Uterus (tissue), 3 donors: ENCODE measurements at regions not wholly inside any gene's neighbourhood (a gene's known extent, or its start where the extent isn't known, plus 50 kb on each side); places are given as distances from the start of the nearest gene placed in this dataset.

Experiments
- DNase-seq, 2 donors: peaks; one replicate each; pipeline ENCODE4 v3.0.0-alpha.2; 2019 to 2020
- H3K27ac ChIP-seq, 2 donors: fragments of 200-600 bp; sonication (generic); 1 replicate in 1 of 2; 2 replicates in 1 of 2; pipeline ENCODE4 v1.5.1; 2016 to 2018
- H3K27me3 ChIP-seq, 2 donors: fragments of 200-600 bp; sonication (generic); one replicate each; pipeline ENCODE4 v1.5.1; 2018 to 2019; ENCODE audit warnings: control low read depth in 1 of 2
- H3K36me3 ChIP-seq, 2 donors: fragments of 200-600 bp; sonication (generic); one replicate each; pipeline ENCODE4 v1.5.1; 2019; ENCODE audit warnings: control low read depth in 1 of 2
- H3K4me1 ChIP-seq, 2 donors: fragments of 200-600 bp; sonication (generic); one replicate each; pipeline ENCODE4 v1.5.1; 2018 to 2019; ENCODE audit warnings: control low read depth in 1 of 2
- H3K4me3 ChIP-seq, 2 donors: fragments of 200-600 bp; sonication (generic); 1 replicate in 1 of 2; 2 replicates in 1 of 2; pipeline ENCODE4 v1.5.1; 2018 to 2019; ENCODE audit warnings: mild to moderate bottlenecking in 1 of 2
- H3K9me3 ChIP-seq, 2 donors: fragments of 200-600 bp; sonication (generic); one replicate each; pipeline ENCODE4 v1.5.1; 2019; ENCODE audit warnings: control low read depth in 1 of 2
- CTCF ChIP-seq, 4 experiments: fragments of 200-600 bp in 2 of 4; fragments of 450-650 bp in 2 of 4; sonication (generic) in 2 of 4; IDR thresholded peaks; one replicate each; pipeline ENCODE4 v1.5.1; 2016 to 2019; ENCODE audit warnings: antibody characterized with exemption in 4 of 4, mild to moderate bottlenecking in 2 of 4, moderate library complexity in 1 of 4
- POLR2A ChIP-seq, 2 donors: fragments of 450-650 bp; IDR thresholded peaks; one replicate each; pipeline ENCODE4 v1.6.1; 2016; ENCODE audit warnings: antibody characterized with exemption in 2 of 2, mild to moderate bottlenecking in 1 of 2, moderate library complexity in 1 of 2
- intact Hi-C: fragments of 100-400 bp; cut with DNase I; formaldehyde crosslinking; loops from one replicate; pipeline ENCODE4 v1.15.1; 2023; ENCODE audit warnings: low total_unique reads
- donor health status: DM: yes; HTN: yes; CAD: no.

- Histone ChIP-seq H3K27me3 (no peaks in the 10 kb centered on the region), H3K4me3 (no peak overlapping the region), H3K36me3 (no peaks in the 10 kb centered on the region), H3K27ac (no peak overlapping the region), H3K9me3 (no peaks in the 10 kb centered on the region), H3K4me1 (no peaks in the 10 kb centered on the region)
- intact Hi-C loops: no loop called here
- DNase-seq: no peak
- TF ChIP-seq CTCF (IDR thresholded peaks at IDR 0.05) (no peak), POLR2A (IDR thresholded peaks at IDR 0.05) (no peak)
Observed at GRCh38 chr9:1355656-1356055, 305.5 kb downstream of the DMRT2 start.

- no peak for TF ChIP-seq POLR2A (IDR thresholded peaks at IDR 0.05)
- no peak for TF ChIP-seq CTCF (IDR thresholded peaks at IDR 0.05)
- no peak for DNase-seq
- H3K27ac ChIP-seq: no peak overlapping the region
- H3K9me3 ChIP-seq: no peaks in the 10 kb centered on the region
- intact Hi-C loops: no loop called here
- H3K27me3 ChIP-seq: no peaks in the 10 kb centered on the region
- no peaks in the 10 kb centered on the region for H3K36me3 ChIP-seq
- H3K4me1 ChIP-seq: no peaks in the 10 kb centered on the region
- no peak overlapping the region for H3K4me3 ChIP-seq
Observed at GRCh38 chr9:1362845-1363244, 312.7 kb downstream of the DMRT2 start.

GRCh38 chr9:1366276-1366675 is 316.1 kb downstream of the DMRT2 start:
- Histone ChIP-seq H3K27me3 (no peaks in the 10 kb centered on the region), H3K36me3 (no peaks in the 10 kb centered on the region), H3K4me1 (no peaks in the 10 kb centered on the region), H3K4me3 (no peak overlapping the region), H3K9me3 (no peaks in the 10 kb centered on the region), H3K27ac (no peak overlapping the region)
- intact Hi-C loops: no loop called here
- DNase-seq: no peak
- TF ChIP-seq POLR2A (IDR thresholded peaks at IDR 0.05) (no peak), CTCF (IDR thresholded peaks at IDR 0.05) (no peak)

- Histone ChIP-seq H3K9me3 (no peaks in the 10 kb centered on the region), H3K4me3 (no peak overlapping the region), H3K4me1 (no peaks in the 10 kb centered on the region), H3K27me3 (no peaks in the 10 kb centered on the region), H3K36me3 (no peaks in the 10 kb centered on the region), H3K27ac (no peak overlapping the region)
- DNase-seq: no peak
- intact Hi-C loops: no loop called here
- TF ChIP-seq CTCF (IDR thresholded peaks at IDR 0.05): no peak
Observed at GRCh38 chr9:1369297-1369696, 319.1 kb downstream of the DMRT2 start.

GRCh38 chr9:1373445-1373844 is 323.3 kb downstream of the DMRT2 start:
- H3K4me3 ChIP-seq: no peak overlapping the region
- H3K27ac ChIP-seq: no peak overlapping the region
- H3K4me1 ChIP-seq: no peaks in the 10 kb centered on the region
- H3K36me3 ChIP-seq: no peaks in the 10 kb centered on the region
- TF ChIP-seq POLR2A (IDR thresholded peaks at IDR 0.05) (no peak), CTCF (IDR thresholded peaks at IDR 0.05) (no peak)
- no peaks in the 10 kb centered on the region for H3K9me3 ChIP-seq
- no peak for DNase-seq
- intact Hi-C loops: no loop called here
- H3K27me3 ChIP-seq: no peaks in the 10 kb centered on the region
